ENCODE measurements at regions not wholly inside any gene's neighbourhood (a gene's known extent, or its start where the extent isn't known, plus 50 kb on each side); places are given as distances from the start of the nearest gene placed in this dataset.
"Not testable (repeated sequence)": the region's sequence is repeated elsewhere in the genome, so short reads cannot be mapped to it uniquely, and the experiment has no call there.

GRCh38 chr12:124705545-124706138 lies 138.2 kb upstream of the NCOR2 start:
- no peak for DNase-seq

DNA sequence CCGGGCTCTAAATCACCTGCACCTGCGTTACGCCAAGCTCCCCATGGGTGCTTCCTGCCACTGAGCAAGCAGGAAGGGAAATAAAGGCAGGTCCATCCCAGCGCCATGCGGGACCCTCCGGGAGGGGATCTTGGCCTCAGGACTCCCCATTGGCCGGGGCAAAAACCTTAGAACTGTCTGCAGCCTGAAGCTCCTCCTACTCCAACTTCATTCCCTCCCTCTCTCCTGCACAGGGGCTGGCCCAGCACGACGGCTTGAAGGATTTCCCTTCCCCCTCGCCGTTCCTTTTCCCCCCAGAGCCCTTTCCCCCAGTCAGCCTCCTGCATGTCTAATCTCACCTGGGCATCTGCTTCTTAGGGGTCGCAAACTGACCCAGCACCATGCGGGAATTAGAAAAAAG lies 137.2 kb upstream of the NCOR2 start:
- DNase-seq, result no peak

GRCh38 chr12:124703856-124704255 lies 136.4 kb upstream of the NCOR2 start:
- no peak for DNase-seq

DNA sequence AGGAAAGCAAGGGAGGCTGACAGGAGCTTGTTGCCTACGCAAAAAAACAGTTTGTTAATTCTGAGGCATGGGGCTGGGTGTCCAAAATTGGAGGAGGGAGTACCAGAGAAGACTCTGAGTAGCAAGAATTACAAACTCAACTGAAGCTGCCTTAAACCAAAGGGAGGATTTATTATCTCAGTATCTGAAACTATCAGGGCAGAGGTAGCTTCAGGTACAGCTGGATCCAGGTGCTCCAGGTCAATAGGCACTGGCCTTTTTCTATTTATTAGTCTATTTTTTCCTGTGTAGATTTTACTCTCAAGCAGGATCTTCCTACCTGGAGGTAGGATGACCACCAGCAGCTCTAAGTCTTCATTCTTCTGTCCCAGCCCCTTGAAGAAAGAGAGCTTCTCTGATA lies 135.3 kb upstream of the NCOR2 start:
- DNase-seq, result no peak

DNA sequence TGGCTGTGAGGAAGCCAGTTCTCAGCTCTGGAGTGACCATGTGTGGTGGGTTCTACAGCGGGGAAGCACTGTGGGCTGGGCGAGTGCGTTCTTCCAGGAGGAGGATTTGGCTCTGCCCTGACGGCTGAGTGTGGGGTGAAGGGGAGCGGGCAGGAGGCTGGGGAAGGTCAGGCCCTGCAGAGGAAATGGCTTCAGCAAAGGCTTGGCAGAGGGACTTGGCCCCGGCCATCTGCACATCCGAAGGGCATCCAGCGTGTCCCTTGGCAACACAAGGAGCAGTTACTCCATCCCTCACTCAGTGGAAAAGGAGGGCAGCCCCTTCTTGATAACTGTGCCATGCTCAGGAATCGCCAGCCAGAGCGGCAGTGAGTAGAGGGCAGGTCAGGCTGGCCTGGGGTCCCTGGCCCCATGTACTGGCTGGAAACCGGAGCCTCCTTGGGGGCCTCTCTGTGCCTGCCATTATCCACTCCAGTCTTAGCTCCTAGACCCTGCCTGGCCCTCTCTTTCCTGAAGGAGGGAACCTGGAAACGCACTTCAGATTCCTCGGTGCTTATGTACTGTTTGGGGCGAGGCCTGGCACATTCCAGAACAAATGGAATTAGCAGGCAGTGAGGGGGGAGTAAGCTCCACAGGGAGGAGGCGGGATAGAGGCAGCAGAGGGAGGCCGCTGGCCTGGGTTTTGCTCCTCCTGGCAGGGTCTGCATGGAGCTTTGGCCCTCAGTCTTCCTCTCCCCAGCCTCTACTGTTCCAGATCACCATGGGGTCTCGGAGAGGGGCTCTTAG lies 133.6 kb upstream of the NCOR2 start:
- no peak for DNase-seq

DNA sequence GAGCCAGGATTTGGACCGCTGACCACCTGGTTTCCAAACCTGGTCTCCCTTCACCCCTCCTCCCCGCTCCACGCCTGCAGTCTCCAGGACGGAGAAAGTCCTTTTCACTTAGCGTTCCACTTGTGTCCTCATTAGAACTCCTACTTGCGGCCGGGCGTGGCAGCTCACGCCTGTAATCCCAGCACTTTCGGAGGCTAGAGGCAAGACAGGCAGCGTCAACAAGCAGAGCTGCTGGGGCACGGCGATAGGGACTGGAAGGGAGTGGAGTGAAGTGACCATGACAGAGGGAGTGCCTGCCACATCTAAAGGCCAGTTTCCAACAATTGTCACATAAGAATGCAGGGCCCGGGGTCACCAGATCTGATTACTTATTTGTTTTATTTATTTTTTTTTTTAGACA lies 132.5 kb upstream of the NCOR2 start:
- no peak for DNase-seq

GRCh38 chr12:124698998-124699305 lies 131.5 kb upstream of the NCOR2 start:
- DNase-seq, result no peak

GRCh38 chr12:124698211-124698997 lies 131.0 kb upstream of the NCOR2 start:
- no peak for DNase-seq

- DNase-seq, result not testable (repeated sequence)
Measured at GRCh38 chr12:124697722-124698121, 130.3 kb upstream of the NCOR2 start.

- DNase-seq, result no peak
Measured at GRCh38 chr12:124696693-124697476, 129.5 kb upstream of the NCOR2 start.

GRCh38 chr12:124695861-124696260 lies 128.4 kb upstream of the NCOR2 start:
- DNase-seq, result no peak

DNA sequence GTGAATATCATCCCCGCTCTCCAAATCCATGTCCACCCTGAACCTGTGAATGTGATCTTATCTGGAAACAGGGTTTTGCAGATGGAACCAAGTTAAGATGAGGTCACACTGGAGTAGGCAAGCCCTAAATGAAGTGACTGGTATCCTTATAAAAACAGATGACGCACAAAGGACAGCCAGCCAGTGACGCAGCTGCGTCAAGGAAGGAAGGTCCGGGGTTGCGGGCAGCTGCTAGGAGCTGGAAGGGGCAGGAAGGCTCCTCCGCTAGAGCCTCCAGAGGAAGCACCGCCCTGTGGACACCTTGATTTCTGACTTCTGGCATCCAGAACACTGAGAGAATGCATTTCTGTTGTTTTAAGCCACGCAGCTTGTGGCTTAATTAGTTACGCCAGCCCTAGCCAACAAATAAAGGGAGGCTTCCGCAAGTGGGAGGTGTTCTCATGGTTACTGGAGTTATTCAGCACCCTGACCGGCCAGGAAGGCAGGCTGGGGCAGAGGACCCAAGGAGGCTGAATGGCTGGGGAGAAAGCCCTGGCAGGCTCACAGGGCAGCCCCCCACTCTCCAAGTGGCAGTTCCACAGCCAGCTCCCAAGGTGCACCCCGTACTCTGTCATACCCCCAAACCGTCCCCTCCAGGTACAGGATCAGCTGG lies 127.6 kb upstream of the NCOR2 start:
- DNase-seq, result no peak

- no peak for DNase-seq
Measured at GRCh38 chr12:124694250-124694649, 126.8 kb upstream of the NCOR2 start.

- no peak for DNase-seq
Measured at GRCh38 chr12:124693111-124693723, 125.8 kb upstream of the NCOR2 start.

DNA sequence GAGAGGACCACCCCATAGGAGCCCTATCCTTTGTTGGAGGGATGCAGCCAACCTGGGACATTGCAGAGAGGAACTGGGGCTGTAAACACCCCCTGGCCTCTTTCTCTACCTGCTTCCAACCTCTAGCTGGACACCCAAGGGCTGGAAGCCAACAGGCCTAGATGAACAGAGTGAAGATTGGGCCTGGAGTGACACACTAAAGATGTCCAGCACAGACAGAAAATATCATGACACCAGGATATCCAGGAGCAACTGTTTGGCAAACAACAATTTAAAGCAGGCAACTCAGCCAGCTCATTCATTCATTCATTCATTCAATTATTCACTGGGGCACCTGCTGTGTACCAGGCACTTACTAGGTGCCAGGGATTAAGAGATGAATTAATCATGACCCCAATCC lies 125.0 kb upstream of the NCOR2 start:
- no peak for DNase-seq

GRCh38 chr12:124691429-124691828 lies 124.0 kb upstream of the NCOR2 start:
- no peak for DNase-seq

- DNase-seq, result no peak
Measured at GRCh38 chr12:124689631-124690030, 122.2 kb upstream of the NCOR2 start.

DNA sequence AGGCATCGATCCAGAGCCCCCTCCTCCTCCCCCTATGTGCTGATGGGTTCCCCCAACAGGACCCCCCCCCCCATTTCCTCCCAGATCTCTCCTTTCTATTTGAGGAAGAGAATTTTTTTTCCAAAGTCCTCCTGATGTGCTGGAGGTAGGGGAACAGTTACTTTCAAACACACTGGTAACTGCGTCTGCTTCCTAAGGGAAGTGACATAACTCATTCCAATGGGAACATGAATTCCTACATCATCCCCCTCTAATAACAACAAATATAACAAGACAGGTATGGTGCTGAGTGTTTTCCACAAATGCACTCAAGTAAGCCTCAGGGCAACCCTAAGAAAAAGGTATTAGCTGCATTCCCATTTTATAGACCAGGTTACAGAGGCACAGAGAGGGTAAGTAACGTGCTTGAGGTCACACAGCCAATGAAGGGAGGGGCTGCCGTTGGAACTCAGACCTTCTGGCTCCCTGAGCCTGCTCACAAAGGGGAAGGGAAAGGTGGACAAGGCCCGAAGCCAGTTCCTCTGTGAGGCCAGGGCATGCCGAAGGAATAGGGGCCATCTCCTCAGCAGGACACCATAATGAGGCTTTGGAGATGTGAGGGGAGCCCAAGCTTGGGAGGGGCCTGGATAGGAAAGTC lies 121.1 kb upstream of the NCOR2 start:
- no peak for DNase-seq

DNA sequence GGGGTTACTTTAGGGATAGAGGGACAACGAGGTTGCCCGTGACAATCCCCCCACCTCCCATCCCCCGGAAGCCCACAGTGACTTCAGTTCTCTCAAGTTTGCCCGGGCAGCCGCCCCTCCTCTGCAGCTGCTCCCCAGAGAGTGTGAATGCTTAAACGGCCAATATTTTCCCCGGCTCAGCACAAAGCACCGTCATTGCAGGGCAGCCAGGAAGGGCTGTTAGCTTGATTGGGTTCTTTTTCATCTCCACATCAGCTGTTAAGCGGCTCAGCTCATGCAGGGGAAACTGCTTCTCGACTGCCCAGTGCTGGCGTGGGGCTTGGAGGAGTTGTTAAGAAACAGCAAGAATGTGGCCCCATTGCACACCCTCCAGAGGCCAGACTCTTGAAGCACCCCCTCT lies 120.5 kb upstream of the NCOR2 start:
- no peak for DNase-seq

DNA sequence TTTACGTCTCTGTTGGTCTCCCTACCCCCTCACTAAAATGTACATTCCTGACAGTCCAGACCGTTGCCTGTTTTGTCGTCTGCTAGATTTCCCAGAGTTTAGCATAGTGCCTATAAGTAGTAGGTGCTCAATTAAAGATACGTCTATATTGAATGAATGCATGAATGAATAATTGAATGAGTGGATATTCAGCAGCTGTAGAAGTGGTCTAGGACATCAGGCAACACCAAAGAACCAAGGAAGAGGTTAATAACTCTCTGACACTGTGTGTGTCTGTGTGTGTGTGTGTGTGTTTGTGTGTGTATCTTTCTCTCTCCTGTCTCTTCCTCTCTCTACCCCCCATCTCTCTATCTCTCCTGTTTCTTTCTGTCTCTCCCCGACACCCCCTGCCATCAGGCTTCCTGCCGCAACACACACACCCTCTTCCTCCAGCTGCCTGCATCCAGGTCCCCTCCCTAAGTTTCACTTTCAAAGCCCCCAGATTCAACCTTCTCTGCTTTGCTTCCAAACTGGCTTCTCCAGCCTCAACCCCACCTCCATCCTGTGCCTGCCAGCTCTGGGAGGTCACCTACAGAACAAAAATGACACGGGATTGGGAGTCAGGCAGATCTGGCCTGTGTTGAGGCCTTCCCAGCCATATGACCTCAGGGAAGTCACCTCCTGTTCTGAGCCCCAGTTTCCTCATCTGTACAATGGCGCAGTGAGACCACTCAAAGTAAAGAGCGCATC lies 119.9 kb upstream of the NCOR2 start:
- no peak for DNase-seq

Measured in effector CD4-positive, alpha-beta T cell (primary cell).